Liver (tissue), 7 donors: ENCODE measurements at regions not wholly inside any gene's neighbourhood (a gene's known extent, or its start where the extent isn't known, plus 50 kb on each side); places are given as distances from the start of the nearest gene placed in this dataset.

Experiments used
- DNase-seq: peaks from one replicate; pipeline ENCODE4 v3.0.0-alpha.2; 2017; ENCODE audit warnings: low spot score
- H3K27ac ChIP-seq, 2 donors: one replicate each; pipeline ENCODE4 v1.7.0; 2013; ENCODE audit warnings: inconsistent platforms in 2 of 2, low read length in 2 of 2, control low read depth in 1 of 2, low read depth in 1 of 2, mild to moderate bottlenecking in 1 of 2
- H3K27me3 ChIP-seq, 4 donors: one replicate each; pipeline versions ENCODE4 v1.6.1 to v1.7.0; 2013; ENCODE audit warnings: low read length in 3 of 4, inconsistent platforms in 1 of 4, mild to moderate bottlenecking in 1 of 4, moderate library complexity in 1 of 4; ENCODE audit not compliant: control insufficient read depth in 4 of 4, insufficient read depth in 4 of 4
- H3K36me3 ChIP-seq, 4 donors: one replicate each; pipeline versions ENCODE4 v1.6.1 to v1.7.0; 2013; ENCODE audit warnings: low read length in 3 of 4, mild to moderate bottlenecking in 3 of 4, low read depth in 1 of 4, moderate library complexity in 1 of 4; ENCODE audit not compliant: control insufficient read depth in 4 of 4, insufficient read depth in 3 of 4
- H3K4me1 ChIP-seq, 4 donors: one replicate each; pipeline versions ENCODE4 v1.6.1 to v1.7.0; 2013; ENCODE audit warnings: low read length in 3 of 4, mild to moderate bottlenecking in 3 of 4, moderate library complexity in 1 of 4; ENCODE audit not compliant: control insufficient read depth in 4 of 4, insufficient read depth in 4 of 4
- H3K4me3 ChIP-seq, 3 donors: one replicate each; pipeline versions ENCODE4 v1.6.1 to v1.7.0; 2013; ENCODE audit warnings: low read length in 3 of 3, control low read depth in 1 of 3, low read depth in 1 of 3, mild to moderate bottlenecking in 1 of 3
- H3K9ac ChIP-seq, 2 donors: one replicate each; pipeline ENCODE4 v1.7.0; 2013; ENCODE audit warnings: low read length in 2 of 2, mild to moderate bottlenecking in 2 of 2, moderate library complexity in 2 of 2, control low read depth in 1 of 2, low read depth in 1 of 2
- H3K9me3 ChIP-seq, 4 donors: one replicate each; pipeline versions ENCODE4 v1.6.1 to v1.7.0; 2013; ENCODE audit warnings: low read length in 3 of 4; ENCODE audit not compliant: control insufficient read depth in 4 of 4
- EGR1 ChIP-seq, 2 donors: IDR thresholded peaks; 2 replicates each; pipeline ENCODE4 v1.6.1; 2016 to 2018; ENCODE audit warnings: antibody characterized with exemption in 2 of 2, low read depth in 2 of 2
- FOXA1 ChIP-seq: IDR thresholded peaks from 2 replicates; pipeline ENCODE4 v1.6.1; 2016; ENCODE audit warnings: antibody characterized with exemption
- FOXA2 ChIP-seq: IDR thresholded peaks from 2 replicates; pipeline ENCODE4 v1.6.1; 2016; ENCODE audit warnings: antibody characterized with exemption
- GABPA ChIP-seq, 2 donors: IDR thresholded peaks in 1 of 2; conservative IDR thresholded peaks in 1 of 2; 2 replicates each; pipeline ENCODE4 v1.6.1; 2016; ENCODE audit warnings: antibody characterized with exemption in 2 of 2, mild to moderate bottlenecking in 1 of 2, moderate library complexity in 1 of 2
- HNF4A ChIP-seq, 2 donors: conservative IDR thresholded peaks; 2 replicates each; pipeline ENCODE4 v1.6.1; 2016; ENCODE audit warnings: antibody characterized with exemption in 2 of 2, mild to moderate bottlenecking in 2 of 2
- HNF4G ChIP-seq: IDR thresholded peaks from 2 replicates; pipeline ENCODE4 v1.6.1; 2016; ENCODE audit warnings: antibody characterized with exemption
- JUND ChIP-seq, 2 donors: IDR thresholded peaks; 2 replicates each; pipeline ENCODE4 v1.6.1; 2016; ENCODE audit warnings: antibody characterized with exemption in 2 of 2
- NR2F2 ChIP-seq: IDR thresholded peaks from 2 replicates; pipeline ENCODE4 v1.6.1; 2016; ENCODE audit warnings: antibody characterized with exemption
- RAD21 ChIP-seq, 2 donors: IDR thresholded peaks; 2 replicates each; pipeline ENCODE4 v1.6.1; 2016; ENCODE audit warnings: antibody characterized with exemption in 2 of 2, mild to moderate bottlenecking in 2 of 2
- RXRA ChIP-seq, 2 donors: IDR thresholded peaks; 2 replicates each; pipeline ENCODE4 v1.6.1; 2017 to 2018; ENCODE audit warnings: antibody characterized with exemption in 2 of 2, mild to moderate bottlenecking in 1 of 2
- SP1 ChIP-seq: IDR thresholded peaks from 2 replicates; pipeline ENCODE4 v1.6.1; 2018; ENCODE audit warnings: antibody characterized with exemption, mild to moderate bottlenecking
- TAF1 ChIP-seq: conservative IDR thresholded peaks from 2 replicates; pipeline ENCODE4 v1.6.1; 2016; ENCODE audit warnings: antibody characterized with exemption, mild to moderate bottlenecking
- YY1 ChIP-seq: IDR thresholded peaks from 2 replicates; pipeline ENCODE4 v1.6.1; 2016; ENCODE audit warnings: antibody characterized with exemption, mild to moderate bottlenecking
- WGBS: extraction: QIAGEN DNeasy Blood & Tissue Kit; methylation state at CpG from one replicate; pipeline ENCODE4 v1.1.7; 2013; 5-methylcytosine and 5-hydroxymethylcytosine counted together
- TF ChIP-seq, protein P1 (sequence below): IDR thresholded peaks from 2 replicates; pipeline ENCODE4 v1.6.1; 2016; ENCODE audit warnings: antibody characterized with exemption
- TF ChIP-seq, protein P2 (sequence below): IDR thresholded peaks from 2 replicates; pipeline ENCODE4 v1.6.1; 2016; ENCODE audit warnings: antibody characterized with exemption
- TF ChIP-seq, protein P3 (sequence below): IDR thresholded peaks from 2 replicates; pipeline ENCODE4 v1.6.1; 2016; ENCODE audit warnings: antibody characterized with exemption
- TF ChIP-seq, protein P4 (sequence below): IDR thresholded peaks from 2 replicates; pipeline ENCODE4 v1.6.1; 2016; ENCODE audit warnings: antibody characterized with exemption, mild to moderate bottlenecking
- donor health status: healthy.
- donor health status: healthy.
- donor health status: healthy.
- donor health status: healthy.

DNA sequence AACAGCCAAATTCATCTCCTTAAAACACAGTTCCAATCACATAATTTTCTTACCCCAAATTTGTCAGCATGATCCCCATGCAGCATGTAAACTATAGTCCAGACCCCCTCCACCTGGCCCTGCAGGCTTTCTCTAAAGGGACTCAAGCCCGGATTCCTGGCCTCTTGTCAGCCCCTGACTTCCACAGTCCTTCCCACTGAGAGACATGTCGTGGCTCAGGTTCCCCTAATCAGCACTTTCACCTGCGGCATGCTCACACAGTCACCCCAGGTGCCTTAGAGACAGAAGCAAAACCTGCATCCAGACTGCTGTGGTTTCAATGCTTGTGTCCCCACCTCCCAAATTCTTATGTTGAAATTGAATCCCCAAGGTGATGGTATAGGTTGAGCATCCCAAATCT is 372.7 kb upstream of the ATP10A start:
- no peak for TF ChIP-seq EGR1 (IDR thresholded peaks at IDR 0.05; ENCODE audit: low read depth in 2 of 2)
- TF ChIP-seq TAF1 = no peak
- TF ChIP-seq NR2F2 = no peak
- no peak for TF ChIP-seq SP1
- TF ChIP-seq, protein P1, sequence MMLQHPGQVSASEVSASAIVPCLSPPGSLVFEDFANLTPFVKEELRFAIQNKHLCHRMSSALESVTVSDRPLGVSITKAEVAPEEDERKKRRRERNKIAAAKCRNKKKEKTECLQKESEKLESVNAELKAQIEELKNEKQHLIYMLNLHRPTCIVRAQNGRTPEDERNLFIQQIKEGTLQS = no peak
- TF ChIP-seq JUND (IDR thresholded peaks at IDR 0.05) = no peak
- no peak for TF ChIP-seq HNF4A (conservative IDR thresholded peaks at IDR 0.05)
- TF ChIP-seq, protein P2, sequence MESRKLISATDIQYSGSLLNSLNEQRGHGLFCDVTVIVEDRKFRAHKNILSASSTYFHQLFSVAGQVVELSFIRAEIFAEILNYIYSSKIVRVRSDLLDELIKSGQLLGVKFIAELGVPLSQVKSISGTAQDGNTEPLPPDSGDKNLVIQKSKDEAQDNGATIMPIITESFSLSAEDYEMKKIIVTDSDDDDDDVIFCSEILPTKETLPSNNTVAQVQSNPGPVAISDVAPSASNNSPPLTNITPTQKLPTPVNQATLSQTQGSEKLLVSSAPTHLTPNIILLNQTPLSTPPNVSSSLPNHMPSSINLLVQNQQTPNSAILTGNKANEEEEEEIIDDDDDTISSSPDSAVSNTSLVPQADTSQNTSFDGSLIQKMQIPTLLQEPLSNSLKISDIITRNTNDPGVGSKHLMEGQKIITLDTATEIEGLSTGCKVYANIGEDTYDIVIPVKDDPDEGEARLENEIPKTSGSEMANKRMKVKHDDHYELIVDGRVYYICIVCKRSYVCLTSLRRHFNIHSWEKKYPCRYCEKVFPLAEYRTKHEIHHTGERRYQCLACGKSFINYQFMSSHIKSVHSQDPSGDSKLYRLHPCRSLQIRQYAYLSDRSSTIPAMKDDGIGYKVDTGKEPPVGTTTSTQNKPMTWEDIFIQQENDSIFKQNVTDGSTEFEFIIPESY = no peak
- TF ChIP-seq, protein P3, sequence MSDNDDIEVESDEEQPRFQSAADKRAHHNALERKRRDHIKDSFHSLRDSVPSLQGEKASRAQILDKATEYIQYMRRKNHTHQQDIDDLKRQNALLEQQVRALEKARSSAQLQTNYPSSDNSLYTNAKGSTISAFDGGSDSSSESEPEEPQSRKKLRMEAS = no peak
- TF ChIP-seq, protein P4, sequence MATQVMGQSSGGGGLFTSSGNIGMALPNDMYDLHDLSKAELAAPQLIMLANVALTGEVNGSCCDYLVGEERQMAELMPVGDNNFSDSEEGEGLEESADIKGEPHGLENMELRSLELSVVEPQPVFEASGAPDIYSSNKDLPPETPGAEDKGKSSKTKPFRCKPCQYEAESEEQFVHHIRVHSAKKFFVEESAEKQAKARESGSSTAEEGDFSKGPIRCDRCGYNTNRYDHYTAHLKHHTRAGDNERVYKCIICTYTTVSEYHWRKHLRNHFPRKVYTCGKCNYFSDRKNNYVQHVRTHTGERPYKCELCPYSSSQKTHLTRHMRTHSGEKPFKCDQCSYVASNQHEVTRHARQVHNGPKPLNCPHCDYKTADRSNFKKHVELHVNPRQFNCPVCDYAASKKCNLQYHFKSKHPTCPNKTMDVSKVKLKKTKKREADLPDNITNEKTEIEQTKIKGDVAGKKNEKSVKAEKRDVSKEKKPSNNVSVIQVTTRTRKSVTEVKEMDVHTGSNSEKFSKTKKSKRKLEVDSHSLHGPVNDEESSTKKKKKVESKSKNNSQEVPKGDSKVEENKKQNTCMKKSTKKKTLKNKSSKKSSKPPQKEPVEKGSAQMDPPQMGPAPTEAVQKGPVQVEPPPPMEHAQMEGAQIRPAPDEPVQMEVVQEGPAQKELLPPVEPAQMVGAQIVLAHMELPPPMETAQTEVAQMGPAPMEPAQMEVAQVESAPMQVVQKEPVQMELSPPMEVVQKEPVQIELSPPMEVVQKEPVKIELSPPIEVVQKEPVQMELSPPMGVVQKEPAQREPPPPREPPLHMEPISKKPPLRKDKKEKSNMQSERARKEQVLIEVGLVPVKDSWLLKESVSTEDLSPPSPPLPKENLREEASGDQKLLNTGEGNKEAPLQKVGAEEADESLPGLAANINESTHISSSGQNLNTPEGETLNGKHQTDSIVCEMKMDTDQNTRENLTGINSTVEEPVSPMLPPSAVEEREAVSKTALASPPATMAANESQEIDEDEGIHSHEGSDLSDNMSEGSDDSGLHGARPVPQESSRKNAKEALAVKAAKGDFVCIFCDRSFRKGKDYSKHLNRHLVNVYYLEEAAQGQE = no peak
- TF ChIP-seq GABPA (IDR thresholded peaks at IDR 0.05 in 1 of 2, conservative IDR thresholded peaks at IDR 0.05 in 1 of 2) = no peak
- TF ChIP-seq RAD21 (IDR thresholded peaks at IDR 0.05) = no peak
- TF ChIP-seq HNF4G = no peak
- TF ChIP-seq FOXA1 = no peak
- no peak for TF ChIP-seq YY1
- TF ChIP-seq FOXA2 = no peak
- TF ChIP-seq RXRA (IDR thresholded peaks at IDR 0.05) = no peak
- 34% methylated on average over 3 of the region's 3 CpGs for WGBS
- H3K36me3 ChIP-seq = no peaks in the 10 kb centered on the region
- peaks cover 0 to 3% (median 0%) of the 10 kb centered on the region in 4 donors for H3K27me3 ChIP-seq
- DNase-seq = no peak
- peaks cover 0 to 3% (median 0%) of the 10 kb centered on the region in 4 donors for H3K9me3 ChIP-seq
- no peak overlapping the region for H3K9ac ChIP-seq
- H3K4me3 ChIP-seq = no peak overlapping the region
- no peak overlapping the region for H3K27ac ChIP-seq
- no peaks in the 10 kb centered on the region for H3K4me1 ChIP-seq

DNA sequence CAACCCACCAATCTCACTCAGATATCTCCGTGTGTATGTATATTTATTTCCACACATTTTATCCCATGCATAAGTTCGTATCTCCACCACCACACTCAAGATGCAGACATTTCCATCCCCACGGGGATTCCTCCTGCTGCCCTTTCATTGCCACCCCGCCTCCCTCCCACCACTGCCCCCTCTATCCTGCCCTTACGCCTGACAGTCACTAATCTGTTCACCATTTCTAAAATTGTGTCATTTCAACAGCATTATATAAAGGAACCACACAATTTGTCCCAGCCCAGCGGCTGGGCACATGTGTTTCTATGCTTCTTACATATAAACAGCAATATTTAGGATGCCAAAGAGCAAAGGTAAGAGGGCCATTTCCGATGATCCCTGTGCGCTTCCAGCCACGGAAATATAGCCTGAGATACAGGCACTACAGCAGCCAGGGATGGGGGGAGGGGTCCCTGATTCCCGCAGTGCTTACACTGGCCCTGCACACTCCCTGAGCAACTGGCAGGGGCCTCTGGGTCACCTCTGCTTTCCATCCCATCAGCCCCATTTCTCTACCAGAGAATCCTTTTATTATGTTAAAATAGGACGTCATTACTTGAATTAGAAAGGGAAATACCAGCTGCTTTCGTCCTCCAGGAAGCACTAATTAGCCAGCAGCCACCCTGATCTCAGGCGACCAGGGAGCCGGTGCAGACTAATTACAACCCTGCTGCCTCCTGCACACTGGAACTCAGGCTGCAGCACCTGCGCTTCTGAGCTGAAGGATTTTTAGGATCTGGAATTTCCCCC is 372.0 kb upstream of the ATP10A start:
- H3K4me3 ChIP-seq = no peak overlapping the region
- no peaks in the 10 kb centered on the region for H3K36me3 ChIP-seq
- 32% methylated on average over 15 of the region's 15 CpGs for WGBS
- H3K9ac ChIP-seq = no peak overlapping the region
- H3K9me3 ChIP-seq = peaks cover 0 to 3% (median 0%) of the 10 kb centered on the region in 4 donors
- no peak for DNase-seq
- TF ChIP-seq, protein P4 = no peak
- TF ChIP-seq NR2F2 = no peak
- no peak for TF ChIP-seq SP1
- no peak for TF ChIP-seq RAD21 (IDR thresholded peaks at IDR 0.05)
- no peak for TF ChIP-seq HNF4A (conservative IDR thresholded peaks at IDR 0.05)
- peaks cover 0 to 3% (median 0%) of the 10 kb centered on the region in 4 donors for H3K27me3 ChIP-seq
- no peaks in the 10 kb centered on the region for H3K4me1 ChIP-seq
- H3K27ac ChIP-seq = no peak overlapping the region
